ENCODE measurements at regions not wholly inside any gene's neighbourhood (a gene's known extent, or its start where the extent isn't known, plus 50 kb on each side); places are given as distances from the start of the nearest gene placed in this dataset.
"Not testable (repeated sequence)": the region's sequence is repeated elsewhere in the genome, so short reads cannot be mapped to it uniquely, and the experiment has no call there.

DNA sequence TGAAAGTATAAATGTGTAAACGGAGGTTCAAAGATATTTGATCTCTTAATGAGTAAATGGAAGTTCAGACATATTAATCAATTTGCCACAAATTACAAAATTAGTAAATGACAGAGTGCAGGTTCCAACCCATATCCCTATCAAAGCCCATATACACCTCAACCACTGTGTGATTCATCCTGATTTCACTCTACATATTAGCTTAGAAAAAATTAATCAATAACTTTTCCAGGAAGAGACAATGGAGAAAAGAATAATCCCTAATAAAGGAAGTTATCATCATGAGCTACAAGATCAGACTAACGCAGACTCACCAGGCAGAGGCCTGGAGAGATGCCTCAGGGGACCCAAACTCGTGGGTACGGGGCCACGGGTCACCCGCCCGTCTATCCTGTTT lies 2655.5 kb upstream of the DEFB115 start:
- Histone ChIP-seq H3K27ac (ENCODE audit: low read depth in 1 of 3, low read length in 2 of 3) (peak overlapping the region; percentile 43 to 93 (median 65)), H3K4me3 (ENCODE audit: low read depth in 1 of 3, low read length in 3 of 3) (peak overlapping the region; percentile 53 to 81 (median 57))
- not testable (repeated sequence) for DNase-seq; FAIRE-seq; H3K27me3 ChIP-seq (ENCODE audit: control insufficient read depth in 3 of 3, insufficient read depth in 3 of 3, low read length in 3 of 3); H3K4me1 ChIP-seq (ENCODE audit: control insufficient read depth in 3 of 3, insufficient read depth in 2 of 3, low read depth in 1 of 3, low read length in 2 of 3); H3K9me3 ChIP-seq (ENCODE audit: control insufficient read depth in 2 of 2, insufficient read depth in 1 of 2, low read depth in 1 of 2, low read length in 1 of 2); H3K36me3 ChIP-seq (ENCODE audit: control insufficient read depth in 3 of 3, insufficient read depth in 2 of 3, low read depth in 1 of 3, low read length in 3 of 3)
- 3 to 10% (median 8%) methylated on average over 2 to 7 of the region's 7 CpGs for WGBS, 3 donors

DNA sequence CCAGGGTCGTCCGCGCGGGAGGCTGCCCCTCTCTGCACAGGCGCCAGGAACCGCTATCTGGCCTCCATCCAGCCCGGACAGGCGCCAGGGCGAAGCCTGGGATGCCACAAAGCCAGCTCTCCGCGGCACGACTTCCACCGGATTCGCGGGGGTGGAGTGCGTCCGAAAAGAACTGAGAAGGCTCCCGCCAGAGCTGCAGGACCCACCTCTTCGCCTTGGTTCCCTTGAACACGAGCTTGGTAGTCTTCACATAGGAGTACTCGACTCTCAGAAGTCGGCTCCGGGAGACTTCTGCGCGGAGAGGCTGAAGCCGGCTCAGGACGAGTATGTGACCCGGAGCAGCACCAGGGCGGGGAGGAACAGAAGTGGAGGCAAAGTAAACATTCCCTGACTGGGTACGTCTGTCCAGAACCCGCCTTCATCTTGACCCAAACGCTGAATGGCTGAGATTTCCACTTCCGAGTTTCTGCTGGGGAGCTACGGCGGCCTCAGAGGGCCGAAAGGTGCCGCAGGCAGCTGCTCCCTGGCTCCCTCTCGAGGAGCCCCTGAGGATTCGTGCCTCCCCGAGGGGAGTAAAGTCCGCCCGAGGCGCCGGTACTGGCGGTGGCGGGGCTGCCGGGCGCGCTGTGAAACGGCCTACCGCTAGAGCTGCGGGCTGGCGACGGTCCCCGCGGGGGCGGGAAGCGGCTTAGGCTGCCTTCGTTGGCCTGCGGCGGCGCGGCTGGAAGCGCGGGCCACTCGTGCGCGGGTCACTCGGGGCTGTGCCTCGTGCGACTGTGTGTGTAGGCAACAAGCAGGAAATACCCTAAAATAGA lies 2654.9 kb upstream of the DEFB115 start:
- peak overlapping the region; percentile 43 to 93 (median 65) for H3K27ac ChIP-seq (ENCODE audit: low read depth in 1 of 3, low read length in 2 of 3)
- not testable (repeated sequence) for H3K4me1 ChIP-seq (ENCODE audit: control insufficient read depth in 3 of 3, insufficient read depth in 2 of 3, low read depth in 1 of 3, low read length in 2 of 3); H3K27me3 ChIP-seq (ENCODE audit: control insufficient read depth in 3 of 3, insufficient read depth in 3 of 3, low read length in 3 of 3); H3K9me3 ChIP-seq (ENCODE audit: control insufficient read depth in 2 of 2, insufficient read depth in 1 of 2, low read depth in 1 of 2, low read length in 1 of 2); H3K36me3 ChIP-seq (ENCODE audit: control insufficient read depth in 3 of 3, insufficient read depth in 2 of 3, low read depth in 1 of 3, low read length in 3 of 3); FAIRE-seq
- peak overlapping the region; percentile 53 to 81 (median 57) for H3K4me3 ChIP-seq (ENCODE audit: low read depth in 1 of 3, low read length in 3 of 3)
- DNase-seq = peak; percentile 93 to 96
- WGBS, 3 donors = 2 to 20% (median 8%) methylated on average over 58 to 71 of the region's 71 CpGs

DNA sequence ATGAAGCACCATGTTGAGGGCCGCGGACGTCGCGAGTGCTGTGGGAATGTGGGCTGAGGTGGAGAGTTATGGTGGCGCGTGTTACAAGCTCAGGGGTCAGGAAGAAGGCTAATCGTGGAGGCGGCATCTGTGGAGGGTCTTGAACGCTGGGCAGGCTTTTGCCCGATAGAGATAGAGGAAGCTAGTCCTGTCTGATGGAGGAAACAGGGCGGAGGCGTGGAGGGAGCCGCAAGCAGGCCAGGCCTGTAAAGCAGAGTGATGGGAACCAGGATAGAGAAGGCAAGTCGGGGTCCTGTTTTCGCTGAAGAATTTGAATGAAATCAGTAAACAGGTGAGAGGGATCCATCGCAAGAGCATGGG lies 2654.3 kb upstream of the DEFB115 start:
- not testable (repeated sequence) for H3K4me1 ChIP-seq (ENCODE audit: control insufficient read depth in 3 of 3, insufficient read depth in 2 of 3, low read depth in 1 of 3, low read length in 2 of 3); DNase-seq; H3K27me3 ChIP-seq (ENCODE audit: control insufficient read depth in 3 of 3, insufficient read depth in 3 of 3, low read length in 3 of 3); H3K36me3 ChIP-seq (ENCODE audit: control insufficient read depth in 3 of 3, insufficient read depth in 2 of 3, low read depth in 1 of 3, low read length in 3 of 3); FAIRE-seq; H3K9me3 ChIP-seq (ENCODE audit: control insufficient read depth in 2 of 2, insufficient read depth in 1 of 2, low read depth in 1 of 2, low read length in 1 of 2)
- H3K27ac ChIP-seq (ENCODE audit: low read depth in 1 of 3, low read length in 2 of 3) = peak overlapping the region in 1 of 3 donors; percentile 93
- WGBS, 3 donors = 64 to 81% (median 78%) methylated on average over 17 of the region's 17 CpGs
- peak overlapping the region in 2 of 3 donors; percentile 48 to 81 for H3K4me3 ChIP-seq (ENCODE audit: low read depth in 1 of 3, low read length in 3 of 3)

DNA sequence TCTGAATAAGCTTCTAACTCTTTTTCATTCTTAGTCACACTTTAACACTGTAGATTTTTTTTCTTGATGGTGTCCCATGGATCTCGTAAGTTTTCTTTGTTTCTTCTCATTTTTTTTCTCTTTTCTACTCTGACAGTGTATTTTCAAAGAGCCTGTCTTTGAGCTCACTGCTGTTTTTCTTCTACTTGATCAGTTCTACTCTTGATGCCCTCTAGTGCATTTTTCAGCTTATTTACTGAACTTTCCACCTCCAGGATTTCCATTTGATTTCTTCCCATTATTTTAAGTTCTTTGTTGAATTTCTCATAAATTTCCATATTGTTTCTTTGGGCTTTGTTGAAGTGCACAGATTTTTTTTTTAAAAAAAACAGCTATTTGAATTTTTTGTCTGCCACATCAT lies 2641.1 kb upstream of the DEFB115 start:
- Histone ChIP-seq H3K4me3 (ENCODE audit: low read depth in 1 of 3, low read length in 3 of 3) (no peak overlapping the region), H3K27ac (ENCODE audit: low read depth in 1 of 3, low read length in 2 of 3) (no peak overlapping the region), H3K27me3 (ENCODE audit: control insufficient read depth in 3 of 3, insufficient read depth in 3 of 3, low read length in 3 of 3) (no peaks in the 10 kb centered on the region), H3K9me3 (ENCODE audit: control insufficient read depth in 2 of 2, insufficient read depth in 1 of 2, low read depth in 1 of 2, low read length in 1 of 2) (peaks cover 0 to 10% of the 10 kb centered on the region in 2 donors), H3K36me3 (ENCODE audit: control insufficient read depth in 3 of 3, insufficient read depth in 2 of 3, low read depth in 1 of 3, low read length in 3 of 3) (no peaks in the 10 kb centered on the region), H3K4me1 (ENCODE audit: control insufficient read depth in 3 of 3, insufficient read depth in 2 of 3, low read depth in 1 of 3, low read length in 2 of 3) (no peaks in the 10 kb centered on the region)
- WGBS, 3 donors = 20 to 50% (median 24%) methylated on average over 1 of the region's 1 CpG
- DNase-seq = no peak
- FAIRE-seq = no peak

DNA sequence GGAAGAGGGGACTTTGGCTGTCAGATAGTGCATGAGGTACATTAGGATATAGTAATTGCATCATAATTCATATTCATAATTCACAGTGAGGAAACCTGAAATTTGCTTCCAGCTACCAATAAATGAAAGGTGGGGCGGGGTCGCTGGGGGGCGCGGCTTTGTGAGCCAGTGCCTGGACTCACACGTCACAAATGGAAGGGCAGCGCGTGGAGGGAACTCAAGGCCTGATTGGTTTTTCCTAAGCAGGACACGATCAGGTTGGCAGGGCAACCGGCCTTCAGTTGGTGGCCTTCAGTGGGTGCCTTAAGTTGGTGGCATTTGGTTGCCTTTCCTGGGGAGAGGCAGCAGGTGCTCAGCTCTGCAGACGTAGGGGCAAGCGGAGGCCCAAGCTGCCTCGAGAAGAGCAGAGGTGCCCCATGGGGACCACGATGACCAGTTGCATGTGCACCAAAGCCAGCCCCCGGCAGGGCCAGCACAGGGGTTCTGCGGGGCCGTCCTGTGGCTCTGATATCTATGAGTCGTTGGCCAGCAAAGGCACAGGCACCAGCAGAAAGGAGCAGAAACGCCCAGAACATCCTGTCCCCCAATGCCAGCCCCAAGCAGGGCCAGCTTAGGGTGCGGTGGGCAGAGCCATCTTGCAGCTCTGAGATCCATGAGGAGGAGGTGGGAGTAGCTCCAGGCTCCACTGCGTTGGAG lies 2637.4 kb upstream of the DEFB115 start:
- whole genome bisulfite sequencing, 3 donors = 73 to 83% (median 81%) methylated on average over 18 to 20 of the region's 20 CpGs
- H3K4me3 ChIP-seq (ENCODE audit: low read depth in 1 of 3, low read length in 3 of 3); H3K4me1 ChIP-seq (ENCODE audit: control insufficient read depth in 3 of 3, insufficient read depth in 2 of 3, low read depth in 1 of 3, low read length in 2 of 3); H3K36me3 ChIP-seq (ENCODE audit: control insufficient read depth in 3 of 3, insufficient read depth in 2 of 3, low read depth in 1 of 3, low read length in 3 of 3); H3K27me3 ChIP-seq (ENCODE audit: control insufficient read depth in 3 of 3, insufficient read depth in 3 of 3, low read length in 3 of 3); H3K27ac ChIP-seq (ENCODE audit: low read depth in 1 of 3, low read length in 2 of 3); FAIRE-seq; H3K9me3 ChIP-seq (ENCODE audit: control insufficient read depth in 2 of 2, insufficient read depth in 1 of 2, low read depth in 1 of 2, low read length in 1 of 2); DNase-seq: not testable (repeated sequence)

GRCh38 chr20:28625112-28625511 lies 2632.4 kb upstream of the DEFB115 start:
- H3K27me3 ChIP-seq (ENCODE audit: control insufficient read depth in 3 of 3, insufficient read depth in 3 of 3, low read length in 3 of 3); FAIRE-seq; DNase-seq; H3K4me3 ChIP-seq (ENCODE audit: low read depth in 1 of 3, low read length in 3 of 3); H3K27ac ChIP-seq (ENCODE audit: low read depth in 1 of 3, low read length in 2 of 3); H3K9me3 ChIP-seq (ENCODE audit: control insufficient read depth in 2 of 2, insufficient read depth in 1 of 2, low read depth in 1 of 2, low read length in 1 of 2); H3K36me3 ChIP-seq (ENCODE audit: control insufficient read depth in 3 of 3, insufficient read depth in 2 of 3, low read depth in 1 of 3, low read length in 3 of 3); H3K4me1 ChIP-seq (ENCODE audit: control insufficient read depth in 3 of 3, insufficient read depth in 2 of 3, low read depth in 1 of 3, low read length in 2 of 3): not testable (repeated sequence)
- WGBS, 3 donors = 62 to 71% (median 68%) methylated on average over 2 of the region's 2 CpGs

DNA sequence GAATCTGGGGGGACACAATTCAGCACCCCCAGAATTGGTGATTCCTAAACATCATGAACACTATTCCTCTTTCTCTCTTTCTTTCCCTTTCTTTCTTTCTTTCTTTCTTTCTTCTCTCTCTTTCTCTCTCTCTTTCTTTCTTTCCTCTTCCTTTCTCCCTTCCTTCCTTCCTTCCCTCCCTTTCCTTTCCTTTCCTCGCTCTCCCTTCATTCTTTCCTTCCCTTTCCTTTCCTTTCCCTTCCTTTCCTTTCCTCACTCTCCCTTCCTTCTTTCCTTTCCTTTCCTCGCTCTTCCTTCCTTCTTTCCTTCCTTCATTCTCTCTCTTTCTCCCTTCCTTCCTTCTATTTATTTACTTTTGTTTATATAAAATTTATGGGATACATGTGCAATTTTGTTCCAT lies 2616.6 kb upstream of the DEFB115 start:
- not testable (repeated sequence) for H3K9me3 ChIP-seq (ENCODE audit: control insufficient read depth in 2 of 2, insufficient read depth in 1 of 2, low read depth in 1 of 2, low read length in 1 of 2); H3K27me3 ChIP-seq (ENCODE audit: control insufficient read depth in 3 of 3, insufficient read depth in 3 of 3, low read length in 3 of 3); DNase-seq; H3K36me3 ChIP-seq (ENCODE audit: control insufficient read depth in 3 of 3, insufficient read depth in 2 of 3, low read depth in 1 of 3, low read length in 3 of 3); H3K4me1 ChIP-seq (ENCODE audit: control insufficient read depth in 3 of 3, insufficient read depth in 2 of 3, low read depth in 1 of 3, low read length in 2 of 3); FAIRE-seq; H3K4me3 ChIP-seq (ENCODE audit: low read depth in 1 of 3, low read length in 3 of 3); H3K27ac ChIP-seq (ENCODE audit: low read depth in 1 of 3, low read length in 2 of 3)
- 45 to 52% (median 45%) methylated on average over 2 of the region's 2 CpGs for WGBS, 3 donors

Data from small intestine (tissue), 7 donors.